K562 (cell line): ENCODE measurements at regions not wholly inside any gene's neighbourhood (a gene's known extent, or its start where the extent isn't known, plus 50 kb on each side); places are given as distances from the start of the nearest gene placed in this dataset.

ENCODE experiments used
- ATAC-seq: fragments of 200-7000 bp; cut with Tn5 transposase; 3 replicates; pipeline ENCODE4 v1.9.1; 2020; ENCODE audit warnings: moderate library complexity
- BruUV-seq: library from RNA; stranded (reverse); fragments of 400-500 nt; replicated peaks from 2 replicates; lab custom pipeline; 2021; lab: Mats Ljungman, UMichigan
- CTCF ChIA-PET: fragments of 300-600 bp; formaldehyde crosslinking; extraction: SDS; loops from one replicate; lab custom pipeline; 2021; ENCODE audit warnings: low intra/inter-chr PET ratio; lab: Yijun Ruan, JAX
- POLR2A ChIA-PET: fragments of 300-600, 350-650 bp; sonication (Branson Sonifier 250); formaldehyde crosslinking; extraction: SDS; loops from one replicate; lab custom pipeline; 2021; ENCODE audit warnings: antibody characterized with exemption, inconsistent platforms; lab: Yijun Ruan, JAX
- DNase-seq, 4 experiments: peaks; one replicate each; pipeline versions ENCODE4 v3.0.0 to v3.0.0-alpha.2; 2011 to 2018; ENCODE audit warnings: low spot score in 3 of 4, mixed read lengths in 3 of 4; ENCODE audit errors: extremely low read depth in 1 of 4
- FAIRE-seq: peaks from 2 replicates; lab custom pipeline; 2011; peaks lifted over from hg19 to GRCh38; lab: Jason Lieb, UNC
- H2AFZ ChIP-seq: 2 replicates; pipeline ENCODE4 v1.6.0; 2011; ENCODE audit warnings: low read depth, low read length, control low read depth, inconsistent platforms
- H3K27ac ChIP-seq: fragments of 200-600 bp; 3 replicates; pipeline ENCODE4 v1.8.0; 2011; ENCODE audit warnings: low read depth, mild to moderate bottlenecking, control low read depth, inconsistent platforms, low read length, moderate library complexity, mixed read lengths; ENCODE audit errors: extremely low read depth
- H3K27me3 ChIP-seq, 2 experiments: fragments of 300-600 bp in 1 of 2; 2 replicates in 1 of 2; 3 replicates in 1 of 2; pipeline versions ENCODE4 v1.6.0 to v1.8.0; 2011; ENCODE audit warnings: inconsistent platforms in 2 of 2, low read length in 2 of 2, mild to moderate bottlenecking in 1 of 2, mixed read lengths in 1 of 2, moderate library complexity in 1 of 2; ENCODE audit not compliant: control insufficient read depth in 2 of 2, insufficient read depth in 2 of 2
- H3K36me3 ChIP-seq: fragments of 300-600 bp; 3 replicates; pipeline ENCODE4 v1.8.0; 2011; ENCODE audit warnings: mild to moderate bottlenecking, low read length, inconsistent platforms; ENCODE audit not compliant: control insufficient read depth, insufficient read depth
- H3K4me1 ChIP-seq, 2 experiments: fragments of 200-600 bp in 1 of 2; replicated peaks in 1 of 2; 2 replicates in 1 of 2; 3 replicates in 1 of 2; pipeline versions ENCODE4 v1.5.1 to v1.8.0; 2011; ENCODE audit warnings: inconsistent platforms in 2 of 2, low read length in 2 of 2, mild to moderate bottlenecking in 1 of 2, mixed read lengths in 1 of 2, moderate library complexity in 1 of 2; ENCODE audit not compliant: control insufficient read depth in 2 of 2, insufficient read depth in 2 of 2
- H3K4me2 ChIP-seq: 2 replicates; pipeline ENCODE4 v1.6.1; 2011; ENCODE audit warnings: low read length, control low read depth, inconsistent platforms, mixed read lengths; ENCODE audit not compliant: insufficient read depth
- H3K4me3 ChIP-seq: fragments of 200-600 bp; sonication (generic), shearing (Covaris generic); 2 replicates; pipeline ENCODE4 v1.5.1; 2016; ENCODE audit warnings: control low read depth, inconsistent platforms
- H3K79me2 ChIP-seq: fragments of 200-600 bp; 3 replicates; pipeline ENCODE4 v1.8.0; 2011; ENCODE audit warnings: low read length, inconsistent platforms; ENCODE audit not compliant: control insufficient read depth, insufficient read depth
- H3K9ac ChIP-seq, 2 experiments: 2 replicates each; pipeline versions ENCODE4 v1.6.0 to v1.6.1; 2011; ENCODE audit warnings: low read depth in 2 of 2, low read length in 2 of 2, control low read depth in 1 of 2, inconsistent platforms in 1 of 2, mild to moderate bottlenecking in 1 of 2, mixed read lengths in 1 of 2; ENCODE audit not compliant: insufficient read depth in 1 of 2
- H3K9me1 ChIP-seq: one replicate; pipeline ENCODE4 v1.6.0; 2011; ENCODE audit warnings: inconsistent platforms, mild to moderate bottlenecking, low read length, moderate library complexity; ENCODE audit not compliant: control insufficient read depth, insufficient read depth
- H3K9me3 ChIP-seq: replicated peaks from 2 replicates; pipeline ENCODE4 v1.5.1; 2011; ENCODE audit warnings: low read depth, low read length, inconsistent platforms; ENCODE audit not compliant: control insufficient read depth, insufficient read depth
- H4K20me1 ChIP-seq: replicated peaks from 2 replicates; pipeline ENCODE4 v1.6.1; 2011; ENCODE audit warnings: low read length, inconsistent platforms, mixed read lengths; ENCODE audit not compliant: control insufficient read depth, insufficient read depth
- CTBP1 ChIP-seq: fragments of 450-650 bp; IDR thresholded peaks from 2 replicates; pipeline ENCODE4 v1.6.1; 2016; ENCODE audit warnings: borderline replicate concordance
- ELF4 ChIP-seq: fragments of 450-650 bp; formaldehyde crosslinking; IDR thresholded peaks from 2 replicates; pipeline ENCODE4 v1.4.0; 2022; ENCODE audit warnings: missing genetic modification characterization
- FOXJ3 ChIP-seq: sonication (generic); formaldehyde crosslinking; IDR thresholded peaks from 2 replicates; pipeline ENCODE4 v1.4.0; 2020; ENCODE audit warnings: mild to moderate bottlenecking, missing genetic modification reagents
- FUS ChIP-seq: fragments of 200-400 bp; formaldehyde crosslinking; optimal IDR thresholded peaks from 2 replicates; pipeline ENCODE3; 2017; ENCODE audit warnings: low read depth, low read length
- HNRNPUL1 ChIP-seq: fragments of 200-400 bp; formaldehyde crosslinking; IDR thresholded peaks from 2 replicates; pipeline ENCODE4 v1.6.1; 2017; ENCODE audit warnings: low read length
- HOXB6 ChIP-seq: fragments of 250-450 bp; sonication (Bioruptor Pico); IDR thresholded peaks from 2 replicates; pipeline ENCODE4 v1.5.1; 2022; ENCODE audit warnings: mild to moderate bottlenecking, borderline replicate concordance
- JUND ChIP-seq, 2 experiments: IDR thresholded peaks; 2 replicates in 1 of 2; 3 replicates in 1 of 2; pipeline ENCODE4 v1.6.1; 2011; ENCODE audit warnings: borderline replicate concordance in 2 of 2, low read depth in 2 of 2, low read length in 2 of 2, improper control_type of control experiment in 1 of 2, missing biosample characterization in 1 of 2, missing genetic modification characterization in 1 of 2, missing genetic modification reagents in 1 of 2
- MAFF ChIP-seq: IDR thresholded peaks from 2 replicates; pipeline ENCODE4 v1.6.1; 2012; ENCODE audit warnings: low read length, improper control_type of control experiment
- MCM5 ChIP-seq: fragments of 450-650 bp; IDR thresholded peaks from 2 replicates; pipeline ENCODE4 v1.6.1; 2016; ENCODE audit warnings: low read depth
- MTA2 ChIP-seq: fragments of 450-650 bp; IDR thresholded peaks from 2 replicates; pipeline ENCODE4 v1.6.1; 2016; ENCODE audit warnings: low read depth
- MYBL2 ChIP-seq, 2 experiments: fragments of 450-650 bp in 1 of 2; sonication (generic) in 1 of 2; formaldehyde crosslinking in 1 of 2; IDR thresholded peaks; 2 replicates each; pipeline versions ENCODE4 v1.6.1 to v1.8.1; 2017 to 2022; ENCODE audit warnings: borderline replicate concordance in 1 of 2, inconsistent platforms in 1 of 2, low read depth in 1 of 2, mild to moderate bottlenecking in 1 of 2, missing genetic modification reagents in 1 of 2, moderate library complexity in 1 of 2
- NCOA1 ChIP-seq: fragments of 450-650 bp; IDR thresholded peaks from 2 replicates; pipeline ENCODE4 v1.6.1; 2016; ENCODE audit warnings: low read depth
- POU5F1 ChIP-seq: fragments of 150-350 bp; IDR thresholded peaks from 2 replicates; pipeline ENCODE4 v1.6.1; 2014; ENCODE audit warnings: borderline replicate concordance, low read length, low read depth, mild to moderate bottlenecking; ENCODE audit not compliant: partially characterized antibody
- TAL1 ChIP-seq: fragments of 450-650 bp; IDR thresholded peaks from 2 replicates; pipeline ENCODE4 v1.6.1; 2016; ENCODE audit warnings: mild to moderate bottlenecking
- XRCC4 ChIP-seq: IDR thresholded peaks from one replicate; pipeline ENCODE4 v1.6.1; 2011; ENCODE audit not compliant: insufficient read depth, insufficient read length; ENCODE audit errors: extremely low read depth
- ZNF239 ChIP-seq: fragments of 250-450 bp; sonication (Bioruptor Pico); IDR thresholded peaks from 2 replicates; pipeline ENCODE4 v1.4.0; 2020; ENCODE audit warnings: mild to moderate bottlenecking
- ZNF785 ChIP-seq: fragments of 250-450 bp; sonication (Bioruptor Pico); IDR thresholded peaks from 2 replicates; pipeline ENCODE4 v1.4.0; 2020; ENCODE audit warnings: mild to moderate bottlenecking
- WGBS: fragments of 100-300 bp; shearing (Covaris generic); methylation state at CpG from one replicate; pipeline ENCODE4 v1.1.6; 2016; ENCODE audit warnings: low coverage, mixed read lengths; ENCODE audit not compliant: insufficient coverage; ENCODE audit errors: missing lambda C conversion rate; 5-methylcytosine and 5-hydroxymethylcytosine counted together
- in situ Hi-C: fragments of 300-500 bp; cut with MboI; formaldehyde crosslinking; loops from 4 replicates; pipeline ENCODE4 v1.15.0; 2018; ENCODE audit warnings: inconsistent platforms, mixed read lengths
- intact Hi-C: fragments of 100-400 bp; cut with micrococcal nuclease; formaldehyde crosslinking; loops from 2 replicates; pipeline ENCODE4 v1.14.2; 2022
- TF ChIP-seq, protein P1 (sequence below): sonication (generic); IDR thresholded peaks from 2 replicates; pipeline ENCODE4 v1.6.1; 2016

- H2AFZ ChIP-seq = no peak overlapping the region
- ChIA-PET POLR2A (no interaction called here), CTCF (no interaction called here)
- DNase-seq = no peak
- intact Hi-C loops = no loop called here
- in situ Hi-C loops = no loop called here
- WGBS = 16% methylated on average over 7 of the region's 7 CpGs
- no peak overlapping the region for H3K4me2 ChIP-seq
- no peaks in the 10 kb centered on the region for H3K9me1 ChIP-seq
- peaks cover 0 to 14% of the 10 kb centered on the region in 2 experiments; a peak in 2 of 5 replicates for H3K27me3 ChIP-seq
- H3K36me3 ChIP-seq = no peaks in the 10 kb centered on the region
- no peak overlapping the region for H3K4me3 ChIP-seq
- no peaks in the 10 kb centered on the region for H3K79me2 ChIP-seq
- H3K4me1 ChIP-seq = no peaks in the 10 kb centered on the region
- no peak for ATAC-seq
- H3K27ac ChIP-seq = no peak overlapping the region
- H4K20me1 ChIP-seq = no peaks in the 10 kb centered on the region
- TF ChIP-seq MTA2 (no peak), ZNF785 (CRISPR knock-in tag) (no peak), XRCC4 (no peak), HOXB6 (CRISPR knock-in tag) (no peak), JUND (IDR thresholded peaks at IDR 0.05; ENCODE audit: borderline replicate concordance, low read depth, low read length) (no peak), JUND (tag; IDR thresholded peaks at IDR 0.05; ENCODE audit: borderline replicate concordance, low read depth, low read length) (no peak)
- TF ChIP-seq, all 486 proteins: peak for 0
- no peak overlapping the region for H3K9ac ChIP-seq
- no TSS peak for BruUV-seq
- no peak for FAIRE-seq
- 0 out of 2 replicates have a peak, but pooled peaks cover 3% of the 10 kb centered on the region for H3K9me3 ChIP-seq
These were observed 207.9 kb upstream of the PITRM1 start for GRCh38 chr10:3380406-3381050.

GRCh38 chr10:3376631-3377030, 204.0 kb upstream of the PITRM1 start:
- H3K79me2 ChIP-seq = no peaks in the 10 kb centered on the region
- H3K36me3 ChIP-seq = no peaks in the 10 kb centered on the region
- H2AFZ ChIP-seq = no peak overlapping the region
- BruUV-seq = no TSS peak
- in situ Hi-C loops = no loop called here
- H3K9me1 ChIP-seq = no peaks in the 10 kb centered on the region
- H3K4me1 ChIP-seq = no peaks in the 10 kb centered on the region
- DNase-seq (no peak), ATAC-seq (no peak), FAIRE-seq (no peak)
- no peaks in the 10 kb centered on the region for H4K20me1 ChIP-seq
- peaks cover 0 to 19% of the 10 kb centered on the region in 2 experiments; a peak in 2 of 5 replicates for H3K27me3 ChIP-seq
- CTCF ChIA-PET = no interaction called here
- no peak overlapping the region for H3K4me3 ChIP-seq
- no peak overlapping the region for H3K9ac ChIP-seq
- 0 out of 2 replicates have a peak, but pooled peaks cover 3% of the 10 kb centered on the region for H3K9me3 ChIP-seq
- intact Hi-C loops = no loop called here
- 32% methylated on average over 17 of the region's 17 CpGs for WGBS
- H3K27ac ChIP-seq = no peak overlapping the region
- POLR2A ChIA-PET = no interaction called here
- H3K4me2 ChIP-seq = no peak overlapping the region
- TF ChIP-seq MYBL2 (IDR thresholded peaks at IDR 0.05; ENCODE audit: low read depth) (no peak), MYBL2 (CRISPR knock-in tag; IDR thresholded peaks at IDR 0.05; ENCODE audit: borderline replicate concordance) (no peak), CTBP1 (no peak), FOXJ3 (CRISPR knock-in tag) (no peak), NCOA1 (no peak), TAL1 (no peak), POU5F1 (no peak), ELF4 (CRISPR knock-in tag) (no peak), FUS (no peak), MCM5 (no peak), ZNF239 (CRISPR knock-in tag) (no peak), MAFF (no peak), HNRNPUL1 (no peak)
- TF ChIP-seq, protein P1, sequence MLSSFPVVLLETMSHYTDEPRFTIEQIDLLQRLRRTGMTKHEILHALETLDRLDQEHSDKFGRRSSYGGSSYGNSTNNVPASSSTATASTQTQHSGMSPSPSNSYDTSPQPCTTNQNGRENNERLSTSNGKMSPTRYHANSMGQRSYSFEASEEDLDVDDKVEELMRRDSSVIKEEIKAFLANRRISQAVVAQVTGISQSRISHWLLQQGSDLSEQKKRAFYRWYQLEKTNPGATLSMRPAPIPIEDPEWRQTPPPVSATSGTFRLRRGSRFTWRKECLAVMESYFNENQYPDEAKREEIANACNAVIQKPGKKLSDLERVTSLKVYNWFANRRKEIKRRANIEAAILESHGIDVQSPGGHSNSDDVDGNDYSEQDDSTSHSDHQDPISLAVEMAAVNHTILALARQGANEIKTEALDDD = no peak
